T-helper 22 cell (primary cell): ENCODE measurements at regions not wholly inside any gene's neighbourhood (a gene's known extent, or its start where the extent isn't known, plus 50 kb on each side); places are given as distances from the start of the nearest gene placed in this dataset.

Source experiments
- DNase-seq: peaks from one replicate; pipeline ENCODE4 v3.0.0-alpha.2; 2020; ENCODE audit warnings: low read depth

GRCh38 chr15:70556151-70556741, 207.1 kb downstream of the UACA start:
- no peak for DNase-seq

GRCh38 chr15:70555713-70556112, 207.6 kb downstream of the UACA start:
- no peak for DNase-seq

- no peak for DNase-seq
Measured at GRCh38 chr15:70547846-70548487, 215.4 kb downstream of the UACA start.

- DNase-seq = no peak
Measured at GRCh38 chr15:70545526-70545925, 217.8 kb downstream of the UACA start.

GRCh38 chr15:70541511-70541910, 221.8 kb downstream of the UACA start:
- no peak for DNase-seq

- DNase-seq = no peak
Measured at GRCh38 chr15:70539912-70540530, 223.3 kb downstream of the UACA start.

- DNase-seq = no peak
Measured at GRCh38 chr15:70539409-70539808, 223.9 kb downstream of the UACA start.

- no peak for DNase-seq
Measured at GRCh38 chr15:70538278-70538677, 225.1 kb downstream of the UACA start.

- no peak for DNase-seq
Measured at GRCh38 chr15:70535955-70536338, 227.4 kb downstream of the UACA start.

GRCh38 chr15:70535071-70535954, 228.0 kb downstream of the UACA start:
- DNase-seq = peak; percentile 19

- DNase-seq = no peak
Measured at GRCh38 chr15:70533931-70534742, 229.2 kb downstream of the UACA start.

GRCh38 chr15:70532531-70533186, 230.7 kb downstream of the UACA start:
- DNase-seq = no peak

- DNase-seq = no peak
Measured at GRCh38 chr15:70531576-70531975, 231.8 kb downstream of the UACA start.

GRCh38 chr15:70530906-70531305, 232.5 kb downstream of the UACA start:
- DNase-seq = no peak

GRCh38 chr15:70530503-70530902, 232.9 kb downstream of the UACA start:
- DNase-seq = no peak

GRCh38 chr15:70530017-70530499, 233.3 kb downstream of the UACA start:
- DNase-seq = no peak

- no peak for DNase-seq
Measured at GRCh38 chr15:70528816-70529215, 234.5 kb downstream of the UACA start.

- peak; percentile 12 for DNase-seq
Measured at GRCh38 chr15:70528270-70528706, 235.1 kb downstream of the UACA start.

- no peak for DNase-seq
Measured at GRCh38 chr15:70526974-70527325, 236.4 kb downstream of the UACA start.

- no peak for DNase-seq
Measured at GRCh38 chr15:70526221-70526973, 237.0 kb downstream of the UACA start.
